ENCODE measurements at regions not wholly inside any gene's neighbourhood (a gene's known extent, or its start where the extent isn't known, plus 50 kb on each side); places are given as distances from the start of the nearest gene placed in this dataset.
A peak's percentile ranks its signal among the peaks of the same experiment; 100 is the strongest.

DNA sequence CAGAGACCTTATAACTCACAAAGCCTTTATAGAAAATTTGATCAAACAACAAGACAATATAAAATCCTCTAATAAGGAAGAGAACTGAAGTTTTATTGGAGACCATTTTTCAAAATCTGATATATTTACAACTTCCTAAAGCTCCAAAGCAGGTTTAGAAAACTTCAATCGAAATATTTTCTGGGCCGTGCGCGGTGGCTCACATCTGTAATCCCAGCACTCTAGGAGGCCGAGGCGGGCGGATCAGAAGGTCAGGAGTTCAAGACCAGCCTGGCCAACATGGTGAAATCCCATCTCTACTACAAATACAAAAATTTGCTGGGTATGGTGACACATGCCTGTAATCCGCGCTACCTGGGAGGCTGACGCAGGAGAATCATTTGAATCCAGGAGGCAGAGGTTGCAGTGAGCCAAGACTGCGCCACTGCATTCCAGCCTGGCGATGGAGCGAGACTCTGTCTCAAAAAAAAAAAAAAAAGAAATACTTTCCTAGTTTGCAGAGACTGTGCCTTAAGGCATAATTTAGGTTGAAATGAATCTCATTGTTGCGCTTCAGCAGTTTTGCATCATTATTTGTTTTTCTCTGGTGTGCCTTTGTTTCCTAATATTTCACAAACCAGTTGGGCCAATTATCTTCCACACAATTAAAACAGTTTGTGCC is 60.6 kb upstream of the ASIP start:
- TF ChIP-seq NFIC (IDR thresholded peaks at IDR 0.05) (peak; percentile 65), USF1 (IDR thresholded peaks at IDR 0.05) (0 out of 2 replicates have a peak, but pooled peaks have one; percentile 7), TCF12 (IDR thresholded peaks at IDR 0.05; ENCODE audit: low read depth) (peak; percentile 79), TEAD4 (IDR thresholded peaks at IDR 0.05) (peak; percentile 93), YY1 (IDR thresholded peaks at IDR 0.05; ENCODE audit: low read depth) (no peak), CEBPB (IDR thresholded peaks at IDR 0.05) (peak; percentile 76), EP300 (IDR thresholded peaks at IDR 0.05; ENCODE audit: borderline replicate concordance) (peak; percentile 70), FOXM1 (IDR thresholded peaks at IDR 0.05; ENCODE audit: borderline replicate concordance, low read depth) (peak; percentile 45; the same call in 1 of the 2 replicates), CREB1 (IDR thresholded peaks at IDR 0.05; ENCODE audit: low read depth) (no peak), TAF1 (IDR thresholded peaks at IDR 0.05; ENCODE audit: low read depth) (no peak), RAD21 (IDR thresholded peaks at IDR 0.05; ENCODE audit: low read depth) (peak; percentile 9; the same call in 1 of the 2 replicates)
- TF ChIP-seq, protein P1, sequence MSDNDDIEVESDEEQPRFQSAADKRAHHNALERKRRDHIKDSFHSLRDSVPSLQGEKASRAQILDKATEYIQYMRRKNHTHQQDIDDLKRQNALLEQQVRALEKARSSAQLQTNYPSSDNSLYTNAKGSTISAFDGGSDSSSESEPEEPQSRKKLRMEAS (IDR thresholded peaks at IDR 0.05) = peak; percentile 32; the same call in 1 of the 2 replicates

GRCh38 chr20:34181484-34181883 is 59.7 kb upstream of the ASIP start:
- TF ChIP-seq ZBTB7A (IDR thresholded peaks at IDR 0.05; ENCODE audit: low read depth) (no peak), CREB1 (IDR thresholded peaks at IDR 0.05; ENCODE audit: low read depth) (no peak), RAD21 (IDR thresholded peaks at IDR 0.05; ENCODE audit: low read depth) (no peak), FOXM1 (IDR thresholded peaks at IDR 0.05; ENCODE audit: borderline replicate concordance, low read depth) (no peak), YY1 (IDR thresholded peaks at IDR 0.05; ENCODE audit: low read depth) (no peak), CEBPB (IDR thresholded peaks at IDR 0.05) (no peak), USF1 (IDR thresholded peaks at IDR 0.05) (no peak), EP300 (IDR thresholded peaks at IDR 0.05; ENCODE audit: borderline replicate concordance) (no peak), TAF1 (IDR thresholded peaks at IDR 0.05; ENCODE audit: low read depth) (no peak), NFIC (IDR thresholded peaks at IDR 0.05) (no peak), TCF12 (IDR thresholded peaks at IDR 0.05; ENCODE audit: low read depth) (no peak), TEAD4 (IDR thresholded peaks at IDR 0.05) (no peak), EGR1 (IDR thresholded peaks at IDR 0.05) (no peak)
- TF ChIP-seq, protein P2, sequence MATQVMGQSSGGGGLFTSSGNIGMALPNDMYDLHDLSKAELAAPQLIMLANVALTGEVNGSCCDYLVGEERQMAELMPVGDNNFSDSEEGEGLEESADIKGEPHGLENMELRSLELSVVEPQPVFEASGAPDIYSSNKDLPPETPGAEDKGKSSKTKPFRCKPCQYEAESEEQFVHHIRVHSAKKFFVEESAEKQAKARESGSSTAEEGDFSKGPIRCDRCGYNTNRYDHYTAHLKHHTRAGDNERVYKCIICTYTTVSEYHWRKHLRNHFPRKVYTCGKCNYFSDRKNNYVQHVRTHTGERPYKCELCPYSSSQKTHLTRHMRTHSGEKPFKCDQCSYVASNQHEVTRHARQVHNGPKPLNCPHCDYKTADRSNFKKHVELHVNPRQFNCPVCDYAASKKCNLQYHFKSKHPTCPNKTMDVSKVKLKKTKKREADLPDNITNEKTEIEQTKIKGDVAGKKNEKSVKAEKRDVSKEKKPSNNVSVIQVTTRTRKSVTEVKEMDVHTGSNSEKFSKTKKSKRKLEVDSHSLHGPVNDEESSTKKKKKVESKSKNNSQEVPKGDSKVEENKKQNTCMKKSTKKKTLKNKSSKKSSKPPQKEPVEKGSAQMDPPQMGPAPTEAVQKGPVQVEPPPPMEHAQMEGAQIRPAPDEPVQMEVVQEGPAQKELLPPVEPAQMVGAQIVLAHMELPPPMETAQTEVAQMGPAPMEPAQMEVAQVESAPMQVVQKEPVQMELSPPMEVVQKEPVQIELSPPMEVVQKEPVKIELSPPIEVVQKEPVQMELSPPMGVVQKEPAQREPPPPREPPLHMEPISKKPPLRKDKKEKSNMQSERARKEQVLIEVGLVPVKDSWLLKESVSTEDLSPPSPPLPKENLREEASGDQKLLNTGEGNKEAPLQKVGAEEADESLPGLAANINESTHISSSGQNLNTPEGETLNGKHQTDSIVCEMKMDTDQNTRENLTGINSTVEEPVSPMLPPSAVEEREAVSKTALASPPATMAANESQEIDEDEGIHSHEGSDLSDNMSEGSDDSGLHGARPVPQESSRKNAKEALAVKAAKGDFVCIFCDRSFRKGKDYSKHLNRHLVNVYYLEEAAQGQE (IDR thresholded peaks at IDR 0.05; ENCODE audit: low read depth) = no peak
- TF ChIP-seq, protein P1 (IDR thresholded peaks at IDR 0.05) = no peak

GRCh38 chr20:34185766-34186620 is 55.2 kb upstream of the ASIP start:
- no peak for TF ChIP-seq CEBPB (IDR thresholded peaks at IDR 0.05)
- TF ChIP-seq, protein P2 (IDR thresholded peaks at IDR 0.05; ENCODE audit: low read depth) = no peak
- TF ChIP-seq, protein P1 (IDR thresholded peaks at IDR 0.05) = no peak
- TF ChIP-seq YY1 (IDR thresholded peaks at IDR 0.05; ENCODE audit: low read depth) = no peak
- TF ChIP-seq EP300 (IDR thresholded peaks at IDR 0.05; ENCODE audit: borderline replicate concordance) = no peak
- TF ChIP-seq CREB1 (IDR thresholded peaks at IDR 0.05; ENCODE audit: low read depth) = no peak
- no peak for TF ChIP-seq RAD21 (IDR thresholded peaks at IDR 0.05; ENCODE audit: low read depth)
- no peak for TF ChIP-seq NFIC (IDR thresholded peaks at IDR 0.05)
- TF ChIP-seq ZBTB7A (IDR thresholded peaks at IDR 0.05; ENCODE audit: low read depth) = no peak
- no peak for TF ChIP-seq EGR1 (IDR thresholded peaks at IDR 0.05)
- TF ChIP-seq TAF1 (IDR thresholded peaks at IDR 0.05; ENCODE audit: low read depth) = no peak
- no peak for TF ChIP-seq TEAD4 (IDR thresholded peaks at IDR 0.05)
- TF ChIP-seq USF1 (IDR thresholded peaks at IDR 0.05) = no peak
- TF ChIP-seq TCF12 (IDR thresholded peaks at IDR 0.05; ENCODE audit: low read depth) = no peak
- no peak for TF ChIP-seq FOXM1 (IDR thresholded peaks at IDR 0.05; ENCODE audit: borderline replicate concordance, low read depth)

DNA sequence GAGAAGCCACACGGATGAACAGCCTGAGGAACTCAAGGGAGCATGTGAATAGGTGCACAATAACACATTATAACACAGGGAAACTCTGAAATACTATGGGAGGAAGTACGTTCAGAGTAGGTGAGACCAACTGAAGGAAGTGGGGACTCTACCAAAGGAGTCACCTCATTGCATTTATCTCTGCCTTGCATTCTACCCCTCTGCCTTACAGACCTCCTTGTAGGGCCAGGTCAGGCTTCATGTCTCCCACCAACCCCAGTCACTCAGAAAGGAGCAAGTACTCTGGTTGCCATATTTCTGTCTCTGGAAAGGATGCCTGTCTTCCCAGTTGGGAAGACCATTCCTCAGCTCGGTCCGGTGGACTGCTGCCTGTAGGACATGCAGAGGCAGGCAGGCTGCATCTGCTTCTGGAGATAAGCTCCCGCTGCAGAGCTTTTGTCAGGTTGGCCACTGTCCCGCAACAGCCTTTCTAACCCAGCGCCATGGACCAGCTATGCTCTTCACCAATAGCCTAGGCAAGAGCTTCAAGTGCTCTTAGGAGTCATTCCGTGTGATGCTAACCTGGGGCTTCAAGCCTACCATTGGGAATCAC is 51.6 kb upstream of the ASIP start:
- TF ChIP-seq TEAD4 (IDR thresholded peaks at IDR 0.05) = no peak
- no peak for TF ChIP-seq NFIC (IDR thresholded peaks at IDR 0.05)
- no peak for TF ChIP-seq TCF12 (IDR thresholded peaks at IDR 0.05; ENCODE audit: low read depth)
- TF ChIP-seq CEBPB (IDR thresholded peaks at IDR 0.05) = no peak
- no peak for TF ChIP-seq ZBTB7A (IDR thresholded peaks at IDR 0.05; ENCODE audit: low read depth)
- TF ChIP-seq RAD21 (IDR thresholded peaks at IDR 0.05; ENCODE audit: low read depth) = no peak
